GM18858 (cell line): ENCODE measurements at regions not wholly inside any gene's neighbourhood (a gene's known extent, or its start where the extent isn't known, plus 50 kb on each side); places are given as distances from the start of the nearest gene placed in this dataset.

ENCODE experiments used
- ATAC-seq: cut with Tn5 transposase; IDR thresholded peaks from one replicate; pipeline ENCODE4 v1.9.1; 2021; ENCODE audit not compliant: unreplicated experiment

DNA sequence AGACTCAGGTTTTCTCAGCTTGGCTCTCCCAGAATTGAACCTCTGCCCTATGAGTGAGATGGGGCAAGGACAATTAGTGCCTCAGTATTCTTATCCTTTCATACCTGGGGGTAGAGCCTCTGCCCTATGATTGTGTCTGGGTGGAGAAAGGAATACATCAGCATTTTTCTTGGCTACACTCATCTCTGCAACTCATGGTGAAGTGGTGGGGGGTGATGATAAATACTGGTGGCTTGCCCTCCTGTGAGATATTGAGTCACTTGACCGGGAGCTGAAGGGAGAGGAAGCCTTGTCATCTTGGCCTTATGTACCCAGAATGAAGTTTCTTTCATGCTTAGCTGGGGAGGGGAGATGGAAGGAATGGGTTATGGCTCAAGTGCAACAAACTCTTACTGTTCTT is 71.3 kb upstream of the ENOX2 start:
- no peak for ATAC-seq

DNA sequence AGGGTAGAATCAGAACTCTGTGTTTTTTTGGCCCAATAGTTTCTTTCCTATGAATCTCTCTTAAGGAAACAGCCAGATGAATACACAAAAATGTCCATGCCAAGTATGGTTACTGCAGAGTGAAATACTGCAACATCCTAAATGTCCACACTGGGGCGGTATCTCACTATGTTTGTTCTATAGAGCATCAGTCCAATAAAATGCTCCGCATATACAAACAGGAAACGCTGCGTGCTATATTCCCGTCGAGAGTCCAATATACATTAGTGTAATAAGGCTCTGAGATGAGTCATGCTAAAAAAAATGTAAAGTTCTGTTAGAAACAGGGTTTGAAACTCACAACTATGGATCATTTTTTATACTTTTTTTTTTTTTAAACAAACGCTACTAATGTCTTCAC is 72.9 kb upstream of the ENOX2 start:
- ATAC-seq: peak; percentile 85

DNA sequence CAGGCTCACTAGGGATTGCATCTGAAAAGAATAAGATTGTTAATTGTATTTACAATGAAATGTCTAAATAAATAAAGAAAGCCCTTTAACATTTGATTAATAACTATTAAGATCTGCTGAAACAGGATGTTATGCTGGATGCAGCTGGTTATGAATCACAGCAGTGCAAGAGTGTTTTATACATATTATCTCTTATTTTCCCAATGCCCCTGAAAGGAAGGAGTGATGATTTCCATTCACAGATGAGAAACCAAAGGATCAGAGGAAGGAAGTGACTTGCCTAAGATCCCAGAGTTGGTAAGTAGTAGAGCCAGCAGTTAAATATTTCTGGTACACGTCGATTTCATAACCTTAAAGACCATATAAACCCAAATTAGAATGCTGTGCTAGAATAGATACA is 76.3 kb upstream of the ARHGAP36 start:
- ATAC-seq: no peak

GRCh38 chrX:130984782-130985181 is 73.4 kb upstream of the ARHGAP36 start:
- ATAC-seq: no peak

DNA sequence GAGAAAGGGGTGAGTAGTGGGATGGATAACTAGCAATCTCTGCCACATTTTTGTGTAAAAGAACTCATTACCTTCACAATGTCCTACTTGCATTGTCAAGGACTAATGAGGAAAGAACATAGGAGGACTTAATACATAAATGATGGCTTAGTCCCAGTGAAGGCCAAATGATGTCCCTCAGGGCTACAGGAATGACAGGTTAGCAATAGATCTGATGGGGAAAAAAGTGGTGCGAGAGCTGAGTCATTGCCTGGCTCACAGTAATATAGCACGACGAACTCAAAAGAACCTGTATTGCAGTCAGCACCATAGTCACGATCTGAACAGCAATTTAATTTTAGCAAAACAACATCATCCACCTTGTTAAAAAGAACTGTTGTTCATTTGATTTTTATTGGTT is 70.9 kb upstream of the ARHGAP36 start:
- no peak for ATAC-seq

DNA sequence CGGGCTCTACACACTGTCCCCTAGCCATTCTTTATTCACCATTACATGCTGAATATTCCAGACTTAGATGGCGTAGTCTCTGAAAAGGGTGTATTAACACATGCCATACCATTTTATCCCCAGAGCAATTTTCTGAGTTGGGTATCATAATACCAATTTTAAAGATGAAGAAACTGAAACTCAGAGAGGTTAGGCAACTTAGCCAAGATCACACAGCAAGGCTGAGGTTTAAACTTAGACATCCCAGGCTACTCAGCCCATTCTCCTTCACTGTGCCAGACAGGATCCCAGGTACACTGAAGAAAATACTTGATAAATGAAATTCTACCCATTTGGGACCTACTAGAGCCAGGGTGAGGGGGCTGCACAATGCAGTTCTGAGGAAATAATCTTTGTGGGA is 67.4 kb upstream of the ARHGAP36 start:
- no peak for ATAC-seq

- ATAC-seq: no peak
Measured at GRCh38 chrX:130994671-130995070, 63.5 kb upstream of the ARHGAP36 start.

DNA sequence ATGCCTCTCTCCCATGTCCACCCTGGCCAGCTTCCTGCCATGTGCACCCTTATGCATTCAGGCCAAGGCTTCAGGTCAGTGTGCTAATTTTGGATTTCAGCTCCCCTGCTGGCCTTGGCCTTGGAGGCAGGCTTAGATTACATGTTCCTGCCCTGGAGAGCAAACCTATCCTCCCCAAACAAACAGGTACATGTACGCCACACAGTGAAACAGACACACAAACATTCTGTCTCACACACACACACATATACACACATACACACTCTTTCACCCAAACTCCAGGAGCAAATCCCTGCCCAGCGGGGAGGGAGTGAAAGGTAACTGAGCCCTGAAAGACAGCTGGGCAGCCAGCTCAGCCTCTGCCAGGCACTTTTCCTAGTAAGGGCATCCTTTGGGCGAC is 62.7 kb upstream of the ARHGAP36 start:
- ATAC-seq: no peak

DNA sequence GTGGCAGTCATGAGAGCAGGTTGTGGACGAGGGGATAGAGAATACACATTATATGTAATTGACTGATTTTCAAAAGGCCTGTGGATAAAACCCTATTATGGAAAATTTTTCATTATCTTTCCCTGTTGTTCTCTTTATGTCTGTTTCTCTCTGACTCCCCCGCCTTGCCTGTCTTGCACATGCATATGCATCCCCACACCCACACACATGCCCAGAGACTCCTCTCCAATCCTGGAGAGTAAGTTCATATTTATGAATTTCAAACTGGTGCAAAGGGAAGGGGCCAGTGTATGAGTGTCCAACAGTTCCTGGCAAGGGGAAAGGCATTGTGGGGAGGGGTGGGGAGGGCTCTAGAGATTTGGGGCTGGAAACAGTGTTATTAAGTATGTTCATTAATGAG is 60.8 kb upstream of the ARHGAP36 start:
- ATAC-seq: no peak

GRCh38 chrX:130999360-130999759 is 58.8 kb upstream of the ARHGAP36 start:
- ATAC-seq: no peak
